ENCODE measurements at regions not wholly inside any gene's neighbourhood (a gene's known extent, or its start where the extent isn't known, plus 50 kb on each side); places are given as distances from the start of the nearest gene placed in this dataset.

DNA sequence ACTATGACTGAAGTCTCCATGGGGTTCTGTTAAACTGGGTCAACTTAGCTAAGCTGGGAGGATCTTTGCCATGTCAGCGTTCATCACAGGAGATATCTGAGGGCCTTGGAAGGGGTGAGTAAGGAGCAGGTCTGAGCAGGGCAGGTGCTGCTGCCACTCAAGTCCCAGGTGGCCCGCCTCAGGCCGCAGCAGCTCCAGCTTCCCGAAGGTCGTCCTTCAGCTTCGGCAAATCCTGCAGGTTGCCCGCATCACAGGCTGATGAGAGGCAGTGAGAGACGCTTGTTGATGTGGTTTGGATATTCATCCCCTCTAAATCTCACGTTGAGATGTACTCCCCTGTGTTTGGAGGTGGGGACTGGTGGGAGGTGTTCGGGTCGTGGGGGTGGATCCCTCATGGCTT, 166.6 kb downstream of the VAPA start:
- no peak overlapping the region for H3K27ac ChIP-seq (replicated peaks)
- no peaks in the 10 kb centered on the region for H3K27me3 ChIP-seq (ENCODE audit: insufficient read depth, poor library complexity, severe bottlenecking)
- H3K4me3 ChIP-seq (replicated peaks; ENCODE audit: insufficient read depth, low read length) = no peak overlapping the region
- no peak for TF ChIP-seq POLR2AphosphoS5 (IDR thresholded peaks at IDR 0.05; ENCODE audit: low read depth)
- TF ChIP-seq, protein P1, sequence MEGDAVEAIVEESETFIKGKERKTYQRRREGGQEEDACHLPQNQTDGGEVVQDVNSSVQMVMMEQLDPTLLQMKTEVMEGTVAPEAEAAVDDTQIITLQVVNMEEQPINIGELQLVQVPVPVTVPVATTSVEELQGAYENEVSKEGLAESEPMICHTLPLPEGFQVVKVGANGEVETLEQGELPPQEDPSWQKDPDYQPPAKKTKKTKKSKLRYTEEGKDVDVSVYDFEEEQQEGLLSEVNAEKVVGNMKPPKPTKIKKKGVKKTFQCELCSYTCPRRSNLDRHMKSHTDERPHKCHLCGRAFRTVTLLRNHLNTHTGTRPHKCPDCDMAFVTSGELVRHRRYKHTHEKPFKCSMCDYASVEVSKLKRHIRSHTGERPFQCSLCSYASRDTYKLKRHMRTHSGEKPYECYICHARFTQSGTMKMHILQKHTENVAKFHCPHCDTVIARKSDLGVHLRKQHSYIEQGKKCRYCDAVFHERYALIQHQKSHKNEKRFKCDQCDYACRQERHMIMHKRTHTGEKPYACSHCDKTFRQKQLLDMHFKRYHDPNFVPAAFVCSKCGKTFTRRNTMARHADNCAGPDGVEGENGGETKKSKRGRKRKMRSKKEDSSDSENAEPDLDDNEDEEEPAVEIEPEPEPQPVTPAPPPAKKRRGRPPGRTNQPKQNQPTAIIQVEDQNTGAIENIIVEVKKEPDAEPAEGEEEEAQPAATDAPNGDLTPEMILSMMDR (IDR thresholded peaks at IDR 0.05; ENCODE audit: insufficient read depth, low read length) = no peak
- no peak for DNase-seq (ENCODE audit: low read depth in 1 of 2, low spot score in 1 of 2)

DNA sequence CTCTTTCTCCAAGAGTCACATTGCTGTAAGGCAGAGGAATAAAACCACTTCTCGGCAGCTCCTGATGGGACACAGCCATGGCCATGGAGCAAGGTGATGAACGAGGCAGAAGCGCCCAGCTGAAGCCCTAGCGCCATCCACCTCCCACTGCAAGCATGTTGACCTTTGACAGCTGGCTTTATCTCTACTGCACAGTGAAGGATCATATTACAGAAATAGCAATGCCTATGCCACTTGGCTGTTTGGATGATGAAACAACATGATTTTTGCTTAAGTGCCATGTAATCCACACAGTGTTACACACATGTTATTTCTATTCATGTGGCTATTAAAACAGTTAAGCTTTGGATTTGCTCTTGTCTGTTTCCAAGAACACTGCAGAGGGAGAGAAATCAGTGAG, 167.7 kb downstream of the VAPA start:
- Histone ChIP-seq H3K4me3 (replicated peaks; ENCODE audit: insufficient read depth, low read length) (no peak overlapping the region), H3K27me3 (ENCODE audit: insufficient read depth, poor library complexity, severe bottlenecking) (no peaks in the 10 kb centered on the region), H3K27ac (replicated peaks) (no peak overlapping the region)
- DNase-seq (ENCODE audit: low read depth in 1 of 2, low spot score in 1 of 2) = no peak
- TF ChIP-seq, protein P1 (IDR thresholded peaks at IDR 0.05; ENCODE audit: insufficient read depth, low read length) = no peak
- TF ChIP-seq, protein P2, sequence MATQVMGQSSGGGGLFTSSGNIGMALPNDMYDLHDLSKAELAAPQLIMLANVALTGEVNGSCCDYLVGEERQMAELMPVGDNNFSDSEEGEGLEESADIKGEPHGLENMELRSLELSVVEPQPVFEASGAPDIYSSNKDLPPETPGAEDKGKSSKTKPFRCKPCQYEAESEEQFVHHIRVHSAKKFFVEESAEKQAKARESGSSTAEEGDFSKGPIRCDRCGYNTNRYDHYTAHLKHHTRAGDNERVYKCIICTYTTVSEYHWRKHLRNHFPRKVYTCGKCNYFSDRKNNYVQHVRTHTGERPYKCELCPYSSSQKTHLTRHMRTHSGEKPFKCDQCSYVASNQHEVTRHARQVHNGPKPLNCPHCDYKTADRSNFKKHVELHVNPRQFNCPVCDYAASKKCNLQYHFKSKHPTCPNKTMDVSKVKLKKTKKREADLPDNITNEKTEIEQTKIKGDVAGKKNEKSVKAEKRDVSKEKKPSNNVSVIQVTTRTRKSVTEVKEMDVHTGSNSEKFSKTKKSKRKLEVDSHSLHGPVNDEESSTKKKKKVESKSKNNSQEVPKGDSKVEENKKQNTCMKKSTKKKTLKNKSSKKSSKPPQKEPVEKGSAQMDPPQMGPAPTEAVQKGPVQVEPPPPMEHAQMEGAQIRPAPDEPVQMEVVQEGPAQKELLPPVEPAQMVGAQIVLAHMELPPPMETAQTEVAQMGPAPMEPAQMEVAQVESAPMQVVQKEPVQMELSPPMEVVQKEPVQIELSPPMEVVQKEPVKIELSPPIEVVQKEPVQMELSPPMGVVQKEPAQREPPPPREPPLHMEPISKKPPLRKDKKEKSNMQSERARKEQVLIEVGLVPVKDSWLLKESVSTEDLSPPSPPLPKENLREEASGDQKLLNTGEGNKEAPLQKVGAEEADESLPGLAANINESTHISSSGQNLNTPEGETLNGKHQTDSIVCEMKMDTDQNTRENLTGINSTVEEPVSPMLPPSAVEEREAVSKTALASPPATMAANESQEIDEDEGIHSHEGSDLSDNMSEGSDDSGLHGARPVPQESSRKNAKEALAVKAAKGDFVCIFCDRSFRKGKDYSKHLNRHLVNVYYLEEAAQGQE (IDR thresholded peaks at IDR 0.05; ENCODE audit: insufficient replicate concordance, low read depth) = no peak
- TF ChIP-seq SPI1 (IDR thresholded peaks at IDR 0.05; ENCODE audit: borderline replicate concordance, low read depth) = no peak
- TF ChIP-seq POLR2AphosphoS5 (IDR thresholded peaks at IDR 0.05; ENCODE audit: low read depth) = no peak

DNA sequence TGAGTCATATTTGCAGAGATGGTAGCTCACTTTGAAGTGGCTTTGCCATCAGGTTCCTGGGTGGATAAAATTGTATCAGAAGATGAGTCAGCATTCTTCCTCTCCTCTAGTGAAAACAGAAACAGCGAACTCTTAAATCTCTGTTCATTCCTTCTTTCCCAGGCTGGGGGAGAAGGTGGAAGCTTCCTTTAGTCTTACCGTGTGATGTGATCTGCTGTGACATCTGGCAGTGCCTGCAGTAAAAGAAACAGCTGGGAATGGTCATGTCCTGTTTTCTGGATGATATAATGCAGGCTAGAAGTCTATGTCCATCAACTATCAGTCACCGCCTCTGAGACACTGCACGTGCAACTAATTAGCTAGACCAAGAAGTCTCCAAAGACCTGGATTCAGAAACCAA, 171.6 kb downstream of the VAPA start:
- Histone ChIP-seq H3K27ac (replicated peaks) (no peak overlapping the region), H3K27me3 (ENCODE audit: insufficient read depth, poor library complexity, severe bottlenecking) (no peaks in the 10 kb centered on the region), H3K4me3 (replicated peaks; ENCODE audit: insufficient read depth, low read length) (no peak overlapping the region)
- no peak for TF ChIP-seq POLR2AphosphoS5 (IDR thresholded peaks at IDR 0.05; ENCODE audit: low read depth)
- DNase-seq (ENCODE audit: low read depth in 1 of 2, low spot score in 1 of 2) = no peak

DNA sequence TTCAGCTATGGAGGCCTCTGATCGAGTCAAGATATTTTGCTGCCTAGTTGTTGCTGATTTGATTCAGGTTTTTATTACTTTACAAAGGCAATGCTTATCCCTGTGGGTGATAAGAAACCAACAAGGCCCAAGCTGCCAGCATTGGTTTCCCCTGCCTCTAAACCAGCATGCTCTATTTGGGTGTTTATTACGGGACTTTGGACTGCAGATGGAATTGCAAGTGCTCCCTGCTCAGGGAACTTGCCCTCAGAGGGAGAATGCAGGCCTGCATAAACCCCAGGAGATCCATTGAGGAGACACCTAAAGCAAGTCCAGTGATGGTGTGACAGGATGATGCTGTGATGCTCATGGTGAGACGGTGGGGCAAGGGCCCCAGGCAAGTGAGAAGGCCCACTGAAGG, 172.1 kb downstream of the VAPA start:
- no peaks in the 10 kb centered on the region for H3K27me3 ChIP-seq (ENCODE audit: insufficient read depth, poor library complexity, severe bottlenecking)
- H3K4me3 ChIP-seq (replicated peaks; ENCODE audit: insufficient read depth, low read length) = no peak overlapping the region
- TF ChIP-seq SPI1 (IDR thresholded peaks at IDR 0.05; ENCODE audit: borderline replicate concordance, low read depth) (no peak), GABPA (IDR thresholded peaks at IDR 0.05; ENCODE audit: low read depth) (no peak), POLR2AphosphoS5 (IDR thresholded peaks at IDR 0.05; ENCODE audit: low read depth) (no peak)
- TF ChIP-seq, protein P2 (IDR thresholded peaks at IDR 0.05; ENCODE audit: insufficient replicate concordance, low read depth) = no peak
- TF ChIP-seq, protein P1 (IDR thresholded peaks at IDR 0.05; ENCODE audit: insufficient read depth, low read length) = no peak
- DNase-seq (ENCODE audit: low read depth in 1 of 2, low spot score in 1 of 2) = no peak
- H3K27ac ChIP-seq (replicated peaks) = no peak overlapping the region

All from HL-60 (cell line).